ENCODE measurements at regions not wholly inside any gene's neighbourhood (a gene's known extent, or its start where the extent isn't known, plus 50 kb on each side); places are given as distances from the start of the nearest gene placed in this dataset.
A peak's percentile ranks its signal among the peaks of the same experiment; 100 is the strongest.

GRCh38 chr5:54769746-54770145, 215.6 kb downstream of the ESM1 start:
- DNase-seq (ENCODE audit: low spot score): no peak

- DNase-seq (ENCODE audit: low spot score): no peak
Measured at GRCh38 chr5:54769072-54769471, 216.3 kb downstream of the ESM1 start.

GRCh38 chr5:54766748-54767147, 218.6 kb downstream of the ESM1 start:
- no peak for DNase-seq (ENCODE audit: low spot score)

- no peak for DNase-seq (ENCODE audit: low spot score)
Measured at GRCh38 chr5:54765165-54766028, 220.0 kb downstream of the ESM1 start.

GRCh38 chr5:54764102-54765090, 221.0 kb downstream of the ESM1 start:
- no peak for DNase-seq (ENCODE audit: low spot score)

GRCh38 chr5:54761213-54761701, 224.1 kb downstream of the ESM1 start:
- DNase-seq (ENCODE audit: low spot score): no peak

- no peak for DNase-seq (ENCODE audit: low spot score)
Measured at GRCh38 chr5:54760182-54760935, 225.0 kb downstream of the ESM1 start.

- no peak for DNase-seq (ENCODE audit: low spot score)
Measured at GRCh38 chr5:54758038-54758437, 227.4 kb downstream of the ESM1 start.

- DNase-seq (ENCODE audit: low spot score): no peak
Measured at GRCh38 chr5:54757541-54757940, 227.9 kb downstream of the ESM1 start.

GRCh38 chr5:54756796-54757402, 228.5 kb downstream of the ESM1 start:
- DNase-seq (ENCODE audit: low spot score): no peak

- DNase-seq (ENCODE audit: low spot score): peak; percentile 18
Measured at GRCh38 chr5:54756301-54756700, 229.1 kb downstream of the ESM1 start.

GRCh38 chr5:54754878-54755277, 230.5 kb downstream of the ESM1 start:
- no peak for DNase-seq (ENCODE audit: low spot score)

GRCh38 chr5:54754420-54754819, 231.0 kb downstream of the ESM1 start:
- no peak for DNase-seq (ENCODE audit: low spot score)

GRCh38 chr5:54753753-54754152, 231.6 kb downstream of the ESM1 start:
- no peak for DNase-seq (ENCODE audit: low spot score)

- peak; percentile 37 for DNase-seq (ENCODE audit: low spot score)
Measured at GRCh38 chr5:54753034-54753433, 232.4 kb downstream of the ESM1 start.

- no peak for DNase-seq (ENCODE audit: low spot score)
Measured at GRCh38 chr5:54748527-54748926, 231.0 kb downstream of the SNX18 start.

GRCh38 chr5:54746777-54747398, 229.3 kb downstream of the SNX18 start:
- no peak for DNase-seq (ENCODE audit: low spot score)

GRCh38 chr5:54746346-54746745, 228.8 kb downstream of the SNX18 start:
- DNase-seq (ENCODE audit: low spot score): no peak

- no peak for DNase-seq (ENCODE audit: low spot score)
Measured at GRCh38 chr5:54745599-54745998, 228.0 kb downstream of the SNX18 start.

GRCh38 chr5:54743997-54744788, 226.6 kb downstream of the SNX18 start:
- peak; percentile 78 for DNase-seq (ENCODE audit: low spot score)

All from CD4-positive, alpha-beta T cell treated with Interleukin-6 at 100 ng/mL for 8 hours (primary cell).